Right hindlimb (tissue), 1 donor: ENCODE measurements at regions not wholly inside any gene's neighbourhood (a gene's known extent, or its start where the extent isn't known, plus 50 kb on each side); places are given as distances from the start of the nearest gene placed in this dataset.

Experiments used
- DNase-seq: peaks from one replicate; pipeline ENCODE4 v3.0.0-alpha.2; 2018

GRCh38 chr12:124442772-124443445 lies 124.5 kb downstream of the NCOR2 start:
- no peak for DNase-seq

DNA sequence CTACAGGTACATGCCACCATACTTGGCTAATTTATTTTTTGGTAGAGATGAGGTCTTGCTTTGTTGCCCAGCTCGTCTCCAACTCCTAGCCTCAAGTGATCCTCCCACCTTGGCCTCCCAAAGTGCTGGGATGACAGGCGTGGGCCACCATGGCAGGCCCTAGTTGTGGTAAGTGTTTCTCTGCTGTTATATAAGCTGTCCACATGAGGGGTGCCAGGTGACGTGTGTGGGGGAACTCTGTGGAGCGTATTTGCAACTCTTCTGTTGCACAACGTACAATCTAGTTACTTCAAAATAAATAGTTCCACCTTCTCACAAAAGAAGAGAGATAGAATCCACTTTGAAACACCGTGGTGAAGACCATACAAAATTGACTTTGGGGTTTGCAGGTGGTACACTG lies 125.1 kb downstream of the NCOR2 start:
- DNase-seq: no peak

- DNase-seq: no peak
These were observed 125.8 kb downstream of the NCOR2 start for GRCh38 chr12:124441443-124442194.

GRCh38 chr12:124440841-124441381 lies 126.5 kb downstream of the NCOR2 start:
- DNase-seq: no peak

DNA sequence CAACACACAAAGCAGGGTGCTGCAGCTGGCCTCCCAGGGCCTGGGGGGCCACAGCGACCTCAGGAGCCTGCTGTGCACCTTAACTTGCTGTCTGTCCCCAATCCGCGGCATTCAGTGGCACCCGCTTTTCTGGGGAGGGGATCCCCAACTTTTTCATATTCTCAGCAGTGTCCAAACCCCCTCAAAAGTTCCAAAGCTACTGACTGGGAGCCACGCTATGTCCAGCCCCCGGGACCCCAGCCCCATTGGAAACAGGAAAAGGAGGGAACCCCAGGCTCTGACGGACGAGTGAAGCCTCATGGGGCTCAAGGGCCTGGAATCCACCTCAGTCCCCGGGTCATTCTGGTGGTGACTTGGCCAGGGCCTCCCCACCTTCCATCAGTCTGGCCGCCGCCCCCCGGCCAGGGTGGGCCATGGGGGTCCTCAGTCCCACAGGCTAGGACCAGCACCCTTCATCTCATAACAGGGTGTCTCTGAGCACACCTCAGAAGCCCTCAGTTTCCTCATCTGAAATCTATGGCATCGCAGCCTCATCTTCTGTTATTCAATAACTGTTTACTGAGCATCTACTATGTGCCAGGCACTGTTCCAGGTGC lies 127.3 kb downstream of the NCOR2 start:
- no peak for DNase-seq

GRCh38 chr12:124438437-124439056 lies 128.9 kb downstream of the NCOR2 start:
- DNase-seq: peak; percentile 57

- peak; percentile 82 for DNase-seq
These were observed 129.6 kb downstream of the NCOR2 start for GRCh38 chr12:124437617-124438436.

- DNase-seq: no peak
These were observed 130.3 kb downstream of the NCOR2 start for GRCh38 chr12:124437121-124437520.

GRCh38 chr12:124436366-124436765 lies 131.0 kb downstream of the NCOR2 start:
- DNase-seq: no peak

DNA sequence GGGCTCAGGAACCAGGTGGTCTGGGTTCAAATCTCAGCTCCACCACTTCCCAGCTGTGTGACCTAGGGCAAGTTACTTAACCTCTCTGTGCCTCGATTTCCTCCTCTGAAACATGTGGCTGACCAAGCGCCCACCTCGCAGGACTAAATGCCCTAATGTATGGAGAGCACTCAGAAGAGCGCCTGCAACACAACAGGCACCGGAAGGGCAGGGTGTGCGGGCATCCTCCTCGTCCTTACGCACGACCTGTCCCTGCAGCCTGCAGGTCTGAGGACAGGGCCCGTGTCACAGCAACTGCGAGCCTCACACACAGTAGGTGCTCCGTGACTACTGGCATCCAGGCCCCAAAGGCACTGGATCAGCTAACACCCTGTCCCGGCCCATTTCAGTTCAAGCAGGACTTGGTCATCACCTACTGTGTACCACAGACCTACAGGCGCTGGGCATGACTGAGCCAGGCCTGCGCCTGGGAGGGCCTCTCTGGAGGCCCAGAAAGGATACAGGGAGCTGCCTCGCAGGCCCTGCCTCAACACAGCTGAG lies 131.5 kb downstream of the NCOR2 start:
- DNase-seq: no peak

DNA sequence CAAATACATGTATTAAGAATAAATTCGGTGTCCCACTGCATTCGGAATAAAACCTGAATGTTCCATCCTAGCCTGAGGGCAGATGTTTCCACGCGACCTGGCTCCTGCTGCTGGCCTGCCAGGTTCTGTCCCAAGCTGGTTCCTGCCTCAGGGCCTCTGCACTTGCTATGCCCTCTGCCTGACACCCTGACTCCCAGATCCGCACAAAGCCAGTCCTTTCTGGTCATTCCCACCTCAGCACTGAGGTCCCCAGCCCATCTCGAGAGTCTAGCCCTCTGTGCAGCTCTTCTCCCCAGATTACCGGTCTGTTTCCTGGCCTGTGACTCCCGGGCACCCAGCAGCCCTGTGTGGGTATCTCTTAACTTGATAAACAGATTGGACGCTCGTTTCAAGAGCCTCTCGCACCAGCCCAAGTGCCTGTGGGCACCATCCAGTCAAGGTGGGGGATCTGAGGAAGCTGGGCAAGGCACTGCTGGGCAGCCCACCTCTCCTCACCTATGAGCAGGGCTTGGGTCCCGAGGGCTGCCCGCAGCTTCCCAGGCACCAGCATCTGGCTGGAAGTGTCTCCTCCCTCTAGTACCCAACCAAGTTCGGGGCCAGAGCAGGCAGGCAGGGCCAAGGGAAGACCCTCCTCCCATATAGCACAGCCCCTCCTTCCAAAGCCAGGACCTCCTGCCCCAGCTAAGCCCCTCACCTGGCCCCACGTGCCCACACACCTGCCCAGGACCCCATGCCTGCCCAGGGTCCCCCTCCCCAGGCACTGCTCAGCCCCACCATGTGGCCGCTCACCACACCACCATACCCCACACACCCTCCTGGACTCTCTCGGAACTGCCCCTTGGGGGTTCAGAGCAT lies 132.2 kb downstream of the NCOR2 start:
- DNase-seq: no peak

DNA sequence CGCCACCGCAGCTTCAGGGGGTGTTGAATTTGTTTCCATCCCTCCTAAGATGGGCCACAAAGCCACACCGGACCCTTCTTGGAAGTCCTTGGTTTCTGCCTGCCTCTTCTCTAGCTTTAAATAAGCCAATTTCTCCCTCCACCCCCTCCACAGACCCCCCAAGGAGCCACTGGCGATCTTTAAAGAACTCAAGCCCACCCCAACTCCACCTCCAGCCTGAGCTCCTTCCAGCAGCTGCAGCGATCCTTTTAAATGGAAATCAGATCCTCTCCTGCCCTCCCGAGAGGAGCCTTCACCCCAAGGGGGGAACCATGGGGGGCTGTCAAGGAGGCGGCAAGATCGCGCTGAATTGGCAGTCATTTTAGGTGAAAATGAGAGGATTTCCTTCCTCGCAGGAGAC lies 133.1 kb downstream of the NCOR2 start:
- no peak for DNase-seq

DNA sequence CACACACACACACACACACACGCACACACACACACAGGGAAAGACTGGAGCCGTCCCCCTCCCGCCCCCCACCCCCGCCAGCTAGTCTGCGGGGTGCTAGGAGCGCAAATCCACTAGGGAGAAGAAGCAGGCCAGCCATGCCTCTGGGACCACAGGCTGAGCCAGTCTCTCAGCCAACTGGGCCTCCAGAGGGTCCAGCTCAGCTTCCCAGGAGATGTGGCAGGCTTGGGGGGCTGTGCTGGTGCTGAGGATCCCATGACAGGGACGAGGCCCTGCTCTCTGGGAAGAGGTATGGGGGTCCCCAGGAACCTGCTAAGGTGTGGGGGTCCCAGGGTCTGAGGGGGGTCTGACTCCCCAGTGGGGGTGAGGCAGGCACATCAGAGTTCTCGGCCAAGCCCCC lies 133.5 kb downstream of the NCOR2 start:
- DNase-seq: no peak

GRCh38 chr12:124433147-124433874 lies 134.1 kb downstream of the NCOR2 start:
- no peak for DNase-seq

DNA sequence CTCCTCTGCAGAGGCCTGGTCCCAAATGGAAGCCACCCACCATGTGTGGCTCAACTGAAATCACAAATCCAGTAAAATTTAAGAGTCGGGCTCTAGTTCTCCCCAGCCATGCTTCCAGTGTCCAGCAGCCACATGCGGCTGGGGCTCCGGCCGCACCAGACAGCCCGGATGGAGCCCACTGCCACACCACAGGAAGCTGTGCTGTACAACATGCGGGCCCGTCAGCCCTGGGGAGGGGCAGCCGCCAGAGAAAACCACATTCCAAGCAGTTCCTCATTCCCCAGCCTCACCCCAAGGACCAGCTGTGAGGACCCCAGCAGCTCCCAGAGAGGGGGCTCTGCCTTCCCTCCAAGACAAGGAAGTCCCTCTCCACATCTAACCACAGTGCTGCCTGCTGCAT lies 135.0 kb downstream of the NCOR2 start:
- DNase-seq: no peak

GRCh38 chr12:124431971-124432370 lies 135.4 kb downstream of the NCOR2 start:
- DNase-seq: no peak

DNA sequence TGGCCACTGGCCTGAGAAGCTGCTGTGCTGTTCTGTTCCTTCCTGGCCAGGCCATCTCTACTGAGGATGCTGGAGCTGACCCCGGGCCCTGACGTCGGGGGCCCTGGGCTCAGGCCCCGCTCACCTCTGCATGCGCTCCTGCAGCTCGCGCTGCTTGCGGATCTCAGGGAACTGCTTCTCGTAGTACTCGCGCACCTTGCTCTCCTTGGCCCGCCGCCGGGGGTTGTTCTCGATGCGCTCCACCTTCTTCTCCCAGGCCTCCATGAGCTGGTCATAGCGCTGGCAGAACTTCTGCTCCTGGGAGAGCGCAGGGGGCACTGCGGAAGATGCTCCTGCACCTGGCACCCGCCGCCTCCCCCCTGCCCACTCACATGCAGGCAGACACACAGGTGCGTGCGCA lies 135.6 kb downstream of the RFLNA start:
- no peak for DNase-seq

- no peak for DNase-seq
These were observed 134.6 kb downstream of the RFLNA start for GRCh38 chr12:124429535-124429934.

DNA sequence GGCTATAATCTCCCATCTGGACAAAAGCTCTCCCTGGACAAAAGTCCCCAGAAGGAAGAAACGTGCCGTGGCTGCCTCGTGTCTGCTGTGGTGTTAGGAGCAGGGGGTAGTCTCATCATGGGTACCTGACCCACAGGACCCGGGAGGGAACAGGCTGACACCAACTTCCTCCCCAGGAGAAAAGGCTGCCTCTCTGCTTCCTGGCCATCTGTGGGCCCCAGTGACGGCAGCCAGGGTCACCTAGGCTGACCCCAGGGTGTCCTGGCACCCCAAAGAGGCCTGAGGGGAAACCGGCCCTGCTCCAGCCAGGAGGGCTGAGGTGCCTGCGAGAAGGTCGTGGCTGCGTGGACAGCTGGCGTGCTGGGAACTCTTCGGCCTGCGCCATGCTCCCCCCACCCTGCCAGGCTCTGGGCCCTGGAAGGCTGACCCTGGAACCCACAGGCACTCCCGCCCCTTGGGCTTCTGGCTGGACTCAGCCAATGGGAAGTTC lies 133.9 kb downstream of the RFLNA start:
- DNase-seq: no peak

DNA sequence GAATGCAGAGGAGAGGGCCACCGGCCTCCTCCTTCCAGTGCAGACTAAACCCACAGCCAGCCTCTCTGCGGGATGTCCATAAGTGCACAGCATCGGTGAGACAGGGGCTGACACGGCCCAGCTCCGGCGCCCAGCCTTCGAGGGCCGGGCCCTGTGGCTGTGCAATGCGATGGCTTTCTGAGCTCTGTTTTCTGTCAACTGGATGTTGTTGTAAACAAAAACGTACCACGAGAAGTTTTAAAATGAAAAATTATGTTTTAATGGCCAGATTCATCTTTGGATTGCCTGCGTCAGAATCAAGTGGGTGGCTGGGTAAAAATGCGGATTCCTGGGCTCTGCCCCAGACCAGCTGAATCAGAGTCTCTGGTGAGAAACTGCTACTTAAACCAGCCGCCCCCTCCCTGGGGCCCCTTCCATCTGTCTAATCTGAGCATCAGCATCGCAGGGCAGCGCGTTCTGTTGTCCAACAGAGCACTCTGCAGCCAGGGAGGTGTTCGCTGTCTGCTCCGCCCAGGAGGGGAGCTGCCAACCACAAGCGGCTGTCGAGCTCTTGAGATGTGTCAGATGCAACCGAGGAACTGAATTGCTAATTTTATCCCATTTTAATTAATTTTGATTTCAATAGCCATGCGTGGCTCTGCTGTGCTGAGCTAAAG lies 133.4 kb downstream of the RFLNA start:
- DNase-seq: peak; percentile 66
